ENCODE measurements at regions not wholly inside any gene's neighbourhood (a gene's known extent, or its start where the extent isn't known, plus 50 kb on each side); places are given as distances from the start of the nearest gene placed in this dataset.

DNA sequence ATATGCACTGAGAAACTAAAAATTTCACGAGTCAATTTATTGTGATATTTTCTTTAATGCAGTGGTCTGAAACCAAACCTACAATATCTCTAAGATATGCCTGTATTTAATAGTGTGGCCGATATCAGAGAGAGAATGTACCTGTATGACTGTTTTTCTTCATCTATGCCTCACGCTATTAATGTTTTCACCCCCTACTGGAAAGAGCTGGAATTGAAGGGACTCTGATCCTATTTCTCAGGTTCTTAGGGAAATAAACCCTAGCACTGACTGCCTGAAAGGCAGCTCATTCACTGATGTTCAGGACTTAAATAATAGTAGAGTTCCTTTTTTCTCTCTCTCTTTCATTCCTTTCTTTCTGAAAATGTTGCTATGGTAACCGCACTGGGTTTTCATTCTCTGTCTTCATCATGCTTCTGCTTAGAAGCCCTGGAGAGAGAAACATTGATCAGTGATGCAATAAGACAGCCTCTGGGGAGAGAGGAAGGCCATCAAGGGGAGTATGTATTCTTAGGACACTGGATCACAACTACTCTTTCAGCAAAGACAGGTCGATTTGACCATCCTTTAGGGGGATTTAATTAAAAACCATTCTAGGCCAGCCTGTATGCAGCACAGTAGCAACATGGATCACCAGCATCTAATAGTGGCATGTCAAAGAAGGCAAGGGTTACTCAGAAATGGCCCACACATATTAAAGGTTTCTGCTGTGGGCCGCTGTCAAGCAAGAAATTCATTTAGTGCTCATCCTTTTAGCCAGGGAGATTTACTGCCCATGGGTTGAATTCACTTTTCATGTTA, 1135.7 kb downstream of the IGSF11 start:
- no peaks in the 10 kb centered on the region for H3K9me3 ChIP-seq (ENCODE audit: control insufficient read depth, low read length, poor library complexity, severe bottlenecking)
- no peak for ATAC-seq
- Mint-ChIP-seq H3K27ac (no peak overlapping the region), H3K36me3 (ENCODE audit: low read depth) (peaks cover 2% of the 10 kb centered on the region), H3K27me3 (no peaks in the 10 kb centered on the region), H3K4me1 (no peaks in the 10 kb centered on the region), H3K4me3 (no peak overlapping the region)
- no peak for DNase-seq

DNA sequence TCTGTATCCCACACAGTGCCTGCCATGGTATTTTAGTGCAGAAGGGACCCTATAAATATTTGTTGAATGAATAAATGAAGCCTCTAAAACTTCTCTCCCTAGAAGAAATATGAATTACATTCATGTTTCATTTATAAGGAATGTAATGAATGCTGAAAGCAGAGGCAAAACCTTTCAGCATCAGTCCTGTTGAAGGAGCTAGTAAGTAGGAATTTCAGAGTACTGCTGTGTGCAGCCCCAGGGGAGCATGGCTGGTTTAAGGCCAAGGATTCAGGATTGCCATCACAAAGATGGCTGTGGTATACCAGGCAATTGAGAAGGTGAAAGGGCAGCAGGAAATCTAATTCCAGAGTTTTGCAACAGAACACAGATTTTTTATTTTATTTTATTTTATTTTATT, 1131.4 kb downstream of the IGSF11 start:
- H3K4me3 Mint-ChIP-seq, result no peak overlapping the region
- H3K27ac Mint-ChIP-seq, result no peak overlapping the region
- no peaks in the 10 kb centered on the region for H3K9me3 ChIP-seq (ENCODE audit: control insufficient read depth, low read length, poor library complexity, severe bottlenecking)
- DNase-seq, result no peak
- ATAC-seq, result no peak
- H3K36me3 Mint-ChIP-seq (ENCODE audit: low read depth), result peaks cover 2% of the 10 kb centered on the region
- H3K27me3 Mint-ChIP-seq, result no peaks in the 10 kb centered on the region
- H3K4me1 Mint-ChIP-seq, result no peaks in the 10 kb centered on the region

DNA sequence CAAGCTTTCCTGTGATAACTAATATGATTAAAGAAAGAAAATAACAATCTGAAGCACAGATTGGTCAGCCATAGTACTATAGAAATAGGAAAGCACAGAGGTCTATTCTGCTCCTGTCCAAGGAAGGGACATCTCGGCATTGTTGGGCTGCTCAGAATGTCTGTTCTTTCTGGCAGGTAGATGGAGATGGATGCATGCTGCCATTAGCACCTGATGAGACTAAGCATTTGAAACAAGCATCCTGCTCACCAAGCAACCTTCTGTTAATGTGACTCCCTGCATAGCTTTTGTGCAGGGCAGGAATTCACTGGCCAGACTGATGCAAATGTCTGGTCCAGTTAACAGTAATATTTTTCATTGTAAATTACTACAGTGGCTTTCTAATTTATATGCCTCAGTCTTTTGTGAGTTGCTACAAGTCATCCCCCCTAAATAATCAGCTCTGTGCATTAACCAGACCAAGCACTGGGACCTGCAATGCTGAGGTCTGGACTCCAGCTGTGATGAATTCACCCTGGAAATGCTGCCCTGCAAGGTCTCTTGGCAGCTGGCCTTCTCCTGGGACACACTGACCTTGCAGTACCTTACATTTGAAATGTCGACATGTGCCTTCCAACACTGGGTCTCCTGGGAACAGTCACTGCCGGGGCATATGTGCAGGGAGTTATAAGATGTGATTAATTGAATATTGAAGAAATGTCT, 1123.7 kb downstream of the IGSF11 start:
- no peak for DNase-seq
- no peaks in the 10 kb centered on the region for H3K4me1 Mint-ChIP-seq
- H3K4me3 Mint-ChIP-seq, result no peak overlapping the region
- no peaks in the 10 kb centered on the region for H3K36me3 Mint-ChIP-seq (ENCODE audit: low read depth)
- ATAC-seq, result no peak
- no peaks in the 10 kb centered on the region for H3K27me3 Mint-ChIP-seq
- no peak overlapping the region for H3K27ac Mint-ChIP-seq
- no peaks in the 10 kb centered on the region for H3K9me3 ChIP-seq (ENCODE audit: control insufficient read depth, low read length, poor library complexity, severe bottlenecking)

DNA sequence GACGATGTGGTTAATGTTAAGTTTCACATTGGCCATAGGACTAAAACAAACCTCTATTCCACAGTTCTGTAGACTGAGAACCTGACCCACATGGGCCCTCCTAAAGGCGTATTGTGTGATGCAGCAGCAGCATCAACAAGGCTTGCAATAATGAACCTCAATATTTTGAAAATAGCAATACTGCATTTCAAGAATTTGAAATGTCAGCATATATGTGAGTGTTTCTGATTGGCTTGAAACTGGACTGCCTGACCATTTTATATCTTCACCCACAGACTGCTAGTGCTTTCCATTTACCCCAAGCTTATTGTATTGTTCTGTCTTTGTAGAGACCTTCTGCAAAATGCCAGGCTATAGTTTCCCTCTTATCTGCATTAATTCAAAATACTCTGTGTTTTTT, 1122.3 kb downstream of the IGSF11 start:
- Mint-ChIP-seq H3K4me1 (no peaks in the 10 kb centered on the region), H3K27ac (no peak overlapping the region), H3K36me3 (ENCODE audit: low read depth) (no peaks in the 10 kb centered on the region), H3K27me3 (no peaks in the 10 kb centered on the region), H3K4me3 (no peak overlapping the region)
- H3K9me3 ChIP-seq (ENCODE audit: control insufficient read depth, low read length, poor library complexity, severe bottlenecking), result no peaks in the 10 kb centered on the region
- no peak for ATAC-seq
- DNase-seq, result no peak

DNA sequence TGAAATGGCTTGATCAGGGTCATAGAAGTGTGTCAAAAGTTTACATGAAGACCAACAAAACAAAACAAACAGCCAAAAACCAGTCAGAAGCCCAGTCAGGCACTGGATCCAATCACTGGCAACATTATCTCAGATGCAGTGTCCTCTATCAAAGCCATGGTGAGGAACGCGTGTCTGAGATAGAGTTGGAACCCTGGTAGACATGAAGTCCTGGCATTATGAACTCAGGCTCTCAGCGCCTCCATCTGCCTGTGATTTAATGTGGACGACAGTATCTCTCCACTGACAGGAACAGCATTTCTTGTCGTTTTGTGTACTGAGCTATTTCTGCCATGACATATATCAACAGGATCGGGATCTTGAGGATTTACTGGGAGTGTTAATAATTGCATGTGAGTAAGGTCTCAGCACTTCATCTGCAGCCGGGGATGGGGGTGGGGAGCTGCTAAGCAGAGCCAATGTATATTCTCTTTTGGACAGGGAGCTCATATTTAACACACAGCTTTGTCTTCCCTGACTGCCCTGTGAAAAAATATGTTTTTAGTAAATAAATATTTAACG, 1120.0 kb downstream of the IGSF11 start:
- ATAC-seq, result no peak

DNA sequence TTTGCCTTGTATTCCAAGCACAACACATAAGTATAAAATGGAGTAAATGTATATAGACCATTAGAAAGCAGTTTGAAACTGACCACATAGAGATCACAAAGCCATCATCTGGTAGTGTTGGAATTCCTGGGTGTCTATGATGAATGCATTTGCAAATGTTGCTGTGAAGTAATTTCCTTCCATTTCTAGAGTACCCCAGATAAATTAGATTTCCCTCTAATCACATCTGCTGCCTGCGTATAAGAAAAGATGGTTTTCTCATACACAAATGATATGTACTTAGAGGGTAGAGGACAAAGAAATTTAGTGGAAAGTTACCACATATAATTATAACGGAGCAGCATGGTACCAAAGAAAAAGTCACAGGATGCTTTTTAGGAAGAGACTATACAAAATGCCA, 1117.8 kb downstream of the IGSF11 start:
- no peak overlapping the region for H3K4me3 Mint-ChIP-seq
- H3K4me1 Mint-ChIP-seq, result no peaks in the 10 kb centered on the region
- H3K9me3 ChIP-seq (ENCODE audit: control insufficient read depth, low read length, poor library complexity, severe bottlenecking), result no peaks in the 10 kb centered on the region
- H3K27ac Mint-ChIP-seq, result no peak overlapping the region
- no peaks in the 10 kb centered on the region for H3K27me3 Mint-ChIP-seq
- no peak for ATAC-seq
- DNase-seq, result no peak
- no peaks in the 10 kb centered on the region for H3K36me3 Mint-ChIP-seq (ENCODE audit: low read depth)

More for the DNA sequence above, 1120.0 kb downstream of the IGSF11 start:
- Mint-ChIP-seq H3K4me3 (no peak overlapping the region), H3K36me3 (ENCODE audit: low read depth) (no peaks in the 10 kb centered on the region), H3K27me3 (no peaks in the 10 kb centered on the region), H3K4me1 (no peaks in the 10 kb centered on the region), H3K27ac (no peak overlapping the region)
- DNase-seq, result no peak
- H3K9me3 ChIP-seq (ENCODE audit: control insufficient read depth, low read length, poor library complexity, severe bottlenecking), result no peaks in the 10 kb centered on the region

GRCh38 chr3:117919621-117920020, 1115.0 kb downstream of the IGSF11 start:
- Mint-ChIP-seq H3K27ac (no peak overlapping the region), H3K36me3 (ENCODE audit: low read depth) (no peaks in the 10 kb centered on the region), H3K27me3 (no peaks in the 10 kb centered on the region), H3K4me3 (no peak overlapping the region), H3K4me1 (no peaks in the 10 kb centered on the region)
- ATAC-seq (no peak), DNase-seq (no peak)
- no peaks in the 10 kb centered on the region for H3K9me3 ChIP-seq (ENCODE audit: control insufficient read depth, low read length, poor library complexity, severe bottlenecking)

- H3K9me3 ChIP-seq (ENCODE audit: control insufficient read depth, low read length, poor library complexity, severe bottlenecking), result no peaks in the 10 kb centered on the region
- ATAC-seq, result no peak
- no peak overlapping the region for H3K4me3 Mint-ChIP-seq
- H3K27ac Mint-ChIP-seq, result no peak overlapping the region
- H3K4me1 Mint-ChIP-seq, result no peaks in the 10 kb centered on the region
- no peak for DNase-seq
- H3K36me3 Mint-ChIP-seq (ENCODE audit: low read depth), result no peaks in the 10 kb centered on the region
- no peaks in the 10 kb centered on the region for H3K27me3 Mint-ChIP-seq
These were observed 1114.3 kb downstream of the IGSF11 start for GRCh38 chr3:117920253-117920898.

GRCh38 chr3:117921411-117921810, 1113.2 kb downstream of the IGSF11 start:
- no peaks in the 10 kb centered on the region for H3K36me3 Mint-ChIP-seq (ENCODE audit: low read depth)
- no peaks in the 10 kb centered on the region for H3K9me3 ChIP-seq (ENCODE audit: control insufficient read depth, low read length, poor library complexity, severe bottlenecking)
- no peaks in the 10 kb centered on the region for H3K4me1 Mint-ChIP-seq
- no peaks in the 10 kb centered on the region for H3K27me3 Mint-ChIP-seq
- no peak overlapping the region for H3K27ac Mint-ChIP-seq
- DNase-seq, result no peak
- no peak overlapping the region for H3K4me3 Mint-ChIP-seq
- no peak for ATAC-seq

GRCh38 chr3:117922039-117922438, 1112.6 kb downstream of the IGSF11 start:
- Mint-ChIP-seq H3K36me3 (ENCODE audit: low read depth) (no peaks in the 10 kb centered on the region), H3K4me3 (no peak overlapping the region)
- ATAC-seq, result no peak

DNA sequence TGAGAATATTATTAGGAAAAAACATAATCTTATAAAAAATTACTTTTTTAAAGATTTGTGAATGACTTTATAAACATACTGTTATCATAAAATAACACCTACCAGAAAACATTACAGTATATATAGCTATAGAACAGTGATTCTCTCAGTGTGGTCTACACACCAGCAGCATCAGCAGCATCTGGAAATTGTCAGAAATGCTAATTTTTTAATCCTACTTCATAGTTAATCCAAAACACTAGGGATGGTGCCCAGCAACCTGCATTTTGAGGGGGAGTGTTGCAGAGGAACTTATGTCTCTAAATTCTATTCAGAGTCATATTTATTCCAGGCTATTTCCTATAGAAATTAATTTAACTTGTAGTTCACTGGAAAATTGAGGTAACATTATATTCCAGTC, 1107.8 kb downstream of the IGSF11 start:
- ATAC-seq, result no peak
- H3K36me3 Mint-ChIP-seq (ENCODE audit: low read depth), result no peaks in the 10 kb centered on the region
- H3K27ac Mint-ChIP-seq, result no peak overlapping the region
- no peak overlapping the region for H3K4me3 Mint-ChIP-seq
- no peak for DNase-seq
- no peaks in the 10 kb centered on the region for H3K4me1 Mint-ChIP-seq
- H3K9me3 ChIP-seq (ENCODE audit: control insufficient read depth, low read length, poor library complexity, severe bottlenecking), result no peaks in the 10 kb centered on the region
- no peaks in the 10 kb centered on the region for H3K27me3 Mint-ChIP-seq

More at GRCh38 chr3:117922039-117922438, 1112.6 kb downstream of the IGSF11 start:
- H3K27me3 Mint-ChIP-seq, result no peaks in the 10 kb centered on the region
- DNase-seq, result no peak
- H3K9me3 ChIP-seq (ENCODE audit: control insufficient read depth, low read length, poor library complexity, severe bottlenecking), result no peaks in the 10 kb centered on the region
- no peak overlapping the region for H3K27ac Mint-ChIP-seq
- H3K4me1 Mint-ChIP-seq, result no peaks in the 10 kb centered on the region

GRCh38 chr3:117927825-117928224, 1106.8 kb downstream of the IGSF11 start:
- no peaks in the 10 kb centered on the region for H3K36me3 Mint-ChIP-seq (ENCODE audit: low read depth)
- no peak for DNase-seq
- no peaks in the 10 kb centered on the region for H3K9me3 ChIP-seq (ENCODE audit: control insufficient read depth, low read length, poor library complexity, severe bottlenecking)
- no peaks in the 10 kb centered on the region for H3K4me1 Mint-ChIP-seq
- no peak for ATAC-seq
- H3K27ac Mint-ChIP-seq, result no peak overlapping the region
- no peak overlapping the region for H3K4me3 Mint-ChIP-seq
- no peaks in the 10 kb centered on the region for H3K27me3 Mint-ChIP-seq

- ATAC-seq, result no peak
- Mint-ChIP-seq H3K36me3 (ENCODE audit: low read depth) (no peaks in the 10 kb centered on the region), H3K27ac (no peak overlapping the region), H3K4me1 (no peaks in the 10 kb centered on the region), H3K27me3 (no peaks in the 10 kb centered on the region), H3K4me3 (no peak overlapping the region)
- DNase-seq, result no peak
- H3K9me3 ChIP-seq (ENCODE audit: control insufficient read depth, low read length, poor library complexity, severe bottlenecking), result no peaks in the 10 kb centered on the region
These were observed 1105.8 kb downstream of the IGSF11 start for GRCh38 chr3:117928836-117929235.
